GM19463 (cell line): ENCODE measurements at regions not wholly inside any gene's neighbourhood (a gene's known extent, or its start where the extent isn't known, plus 50 kb on each side); places are given as distances from the start of the nearest gene placed in this dataset.
"Not testable (repeated sequence)": the region's sequence is repeated elsewhere in the genome, so short reads cannot be mapped to it uniquely, and the experiment has no call there.

ENCODE experiments used
- ATAC-seq: cut with Tn5 transposase; IDR thresholded peaks from one replicate; pipeline ENCODE4 v1.9.1; 2021; ENCODE audit warnings: mild to moderate bottlenecking, moderate library complexity; ENCODE audit not compliant: unreplicated experiment

GRCh38 chr2:57402096-57402495, 644.5 kb upstream of the VRK2 start:
- ATAC-seq, result no peak

DNA sequence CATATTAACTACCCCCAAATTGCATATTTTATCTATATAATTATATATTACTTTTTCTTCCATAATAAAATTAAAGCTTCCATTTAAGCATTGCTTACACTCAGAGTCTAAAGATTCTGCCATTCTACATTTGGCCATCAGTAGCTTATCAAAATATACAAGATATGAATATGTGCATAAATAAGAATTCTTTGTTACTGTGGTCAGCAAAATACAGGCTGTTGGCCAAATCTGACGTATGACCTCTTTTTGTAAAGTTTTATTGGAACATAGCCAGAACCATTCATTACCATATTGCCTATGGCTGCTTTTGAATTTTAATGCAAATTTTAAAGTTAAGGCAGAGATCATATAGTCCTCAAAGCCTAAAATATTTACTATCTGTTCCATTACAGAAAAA, 643.9 kb upstream of the VRK2 start:
- ATAC-seq, result no peak

- ATAC-seq, result no peak
These were observed 638.8 kb upstream of the VRK2 start for GRCh38 chr2:57407772-57408201.

DNA sequence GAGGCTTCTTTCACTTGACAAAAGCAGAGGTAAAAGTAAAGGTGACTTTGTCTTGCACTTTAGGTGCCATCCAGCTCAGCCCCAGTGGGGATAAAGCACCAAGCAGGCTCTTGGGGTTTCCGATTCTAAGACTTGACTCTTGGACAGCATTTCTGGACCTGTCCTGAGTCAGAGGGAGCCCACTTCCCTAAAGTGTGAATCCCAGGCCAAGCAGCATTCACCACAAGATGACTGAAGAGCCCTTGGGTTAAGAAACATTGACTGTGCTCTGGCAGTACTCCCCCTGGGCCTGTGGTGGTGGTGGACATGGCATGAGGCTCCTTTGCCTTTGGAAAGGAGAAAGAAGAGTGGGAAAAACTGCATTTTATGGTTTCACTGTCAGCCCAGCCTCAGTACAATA, 638.0 kb upstream of the VRK2 start:
- no peak for ATAC-seq

GRCh38 chr2:57417007-57417406, 629.6 kb upstream of the VRK2 start:
- ATAC-seq, result no peak

DNA sequence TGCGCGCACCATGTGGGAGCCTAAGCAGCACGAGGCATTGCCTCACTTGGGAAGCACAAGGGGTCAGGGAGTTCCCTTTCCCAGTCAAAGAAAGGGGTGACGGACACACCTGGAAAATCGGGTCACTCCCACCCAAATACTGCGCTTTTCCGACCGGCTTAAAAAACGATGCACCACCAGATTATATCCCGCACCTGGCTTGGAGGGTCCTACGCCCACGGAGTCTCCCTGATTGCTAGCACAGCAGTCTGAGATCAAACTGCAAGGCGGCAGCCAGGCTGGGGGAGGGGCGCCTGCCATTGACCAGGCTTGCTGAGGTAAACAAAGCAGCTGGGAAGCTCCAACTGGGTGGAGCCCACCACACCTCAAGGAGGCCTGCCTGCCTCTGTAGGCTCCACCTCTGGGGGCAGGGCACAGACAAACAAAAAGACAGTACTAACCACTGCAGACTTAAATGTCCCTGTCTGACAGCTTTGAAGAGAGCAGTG, 627.7 kb upstream of the VRK2 start:
- not testable (repeated sequence) for ATAC-seq

DNA sequence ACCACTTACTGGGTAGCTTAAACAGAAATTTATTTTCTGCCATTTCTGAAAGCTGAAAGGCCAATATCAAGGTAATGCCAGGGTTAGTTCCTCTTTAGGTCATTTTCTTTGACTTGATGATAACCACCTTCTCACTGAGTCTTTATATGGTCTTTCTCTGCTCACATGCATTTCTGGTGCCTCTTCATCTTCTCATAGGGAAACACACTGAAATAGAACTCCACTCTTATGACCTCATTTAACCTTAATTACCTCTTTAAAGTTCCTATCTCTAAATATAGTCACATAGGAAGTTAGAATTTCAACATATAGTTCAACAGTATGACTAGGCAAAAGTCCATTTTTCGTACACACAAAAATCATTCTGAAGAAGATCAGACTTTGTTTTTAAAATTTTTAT, 616.8 kb upstream of the VRK2 start:
- no peak for ATAC-seq

GRCh38 chr2:57432528-57432927, 614.1 kb upstream of the VRK2 start:
- no peak for ATAC-seq

DNA sequence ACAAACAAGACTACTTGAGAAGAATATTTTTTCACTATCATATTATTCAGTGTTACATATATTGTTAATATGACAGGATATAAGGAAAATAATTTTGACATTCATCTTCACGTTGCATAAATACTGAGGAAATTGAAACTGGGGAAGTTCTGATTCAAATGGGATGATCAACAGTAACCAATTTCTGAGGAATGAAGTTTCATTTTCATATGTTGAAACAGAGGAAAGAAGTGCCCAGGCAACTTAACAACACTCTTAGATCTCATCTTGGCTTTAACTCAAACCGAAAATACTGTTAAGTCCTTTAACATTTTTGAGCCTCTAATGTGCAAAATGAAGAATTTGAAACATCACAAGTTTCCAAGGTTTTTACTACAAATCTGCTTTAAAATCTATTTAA, 612.2 kb upstream of the VRK2 start:
- ATAC-seq, result no peak

DNA sequence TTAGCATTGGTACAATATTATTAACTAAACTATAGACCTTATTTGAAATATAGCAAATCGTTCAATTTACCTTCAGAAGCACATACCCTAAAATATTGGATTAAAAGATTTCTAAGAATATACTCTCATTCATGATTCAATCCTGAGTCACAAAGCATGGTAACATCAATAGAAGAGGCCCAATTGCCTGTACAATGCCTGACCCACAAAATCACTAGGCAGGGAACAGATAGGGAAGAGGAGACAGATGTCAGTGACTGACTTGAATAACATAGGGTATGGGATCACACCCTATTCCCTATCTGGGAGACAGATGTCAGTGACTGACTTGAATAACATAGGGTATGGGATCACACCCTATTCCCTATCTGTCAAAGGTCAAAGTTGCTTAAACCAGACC, 611.6 kb upstream of the VRK2 start:
- ATAC-seq, result no peak

GRCh38 chr2:57437077-57437476, 609.5 kb upstream of the VRK2 start:
- no peak for ATAC-seq

DNA sequence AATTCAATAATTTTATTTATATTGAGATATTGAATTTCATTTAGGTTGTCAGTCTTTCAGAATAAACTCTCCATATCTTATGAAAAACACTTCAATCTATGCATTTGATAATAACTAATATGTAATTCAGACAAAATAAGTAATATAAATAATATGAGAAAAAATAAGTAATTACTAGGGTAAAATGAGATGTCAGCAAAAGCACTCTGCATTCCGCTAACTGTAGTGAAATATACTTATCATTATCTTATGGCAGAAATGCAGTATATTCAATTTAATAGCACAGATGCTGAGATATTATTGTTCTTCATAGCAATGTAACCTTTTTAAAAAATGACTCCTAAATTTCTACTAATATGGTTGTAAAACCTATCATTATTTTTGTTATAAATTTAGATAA, 606.2 kb upstream of the VRK2 start:
- ATAC-seq, result no peak

- ATAC-seq, result no peak
These were observed 603.5 kb upstream of the VRK2 start for GRCh38 chr2:57443086-57443485.

DNA sequence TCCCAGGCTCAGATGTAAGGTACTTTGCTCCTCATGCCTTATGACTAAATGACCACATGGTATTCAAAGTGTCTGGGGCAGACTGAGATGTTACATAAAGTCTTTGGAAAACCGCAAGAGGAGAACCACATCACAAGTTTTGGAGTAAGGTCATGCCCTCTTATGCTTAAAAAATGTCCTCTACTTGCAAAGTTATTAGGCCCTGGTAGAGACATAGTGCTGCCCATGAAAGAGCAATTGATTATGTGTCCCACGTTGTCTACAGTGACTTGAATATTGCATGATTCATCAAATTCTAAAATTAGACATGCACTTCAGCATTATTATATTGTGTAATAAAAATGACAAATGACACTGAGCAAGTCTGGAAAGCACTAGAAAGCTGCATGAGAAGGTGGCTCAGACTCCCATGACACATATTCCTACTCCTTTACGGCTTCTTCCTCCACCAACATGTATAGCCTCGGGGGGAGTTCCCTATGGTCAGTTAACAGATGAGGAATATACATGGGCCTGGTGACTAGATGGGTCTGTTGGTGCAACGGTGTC, 602.6 kb upstream of the VRK2 start:
- no peak for ATAC-seq

DNA sequence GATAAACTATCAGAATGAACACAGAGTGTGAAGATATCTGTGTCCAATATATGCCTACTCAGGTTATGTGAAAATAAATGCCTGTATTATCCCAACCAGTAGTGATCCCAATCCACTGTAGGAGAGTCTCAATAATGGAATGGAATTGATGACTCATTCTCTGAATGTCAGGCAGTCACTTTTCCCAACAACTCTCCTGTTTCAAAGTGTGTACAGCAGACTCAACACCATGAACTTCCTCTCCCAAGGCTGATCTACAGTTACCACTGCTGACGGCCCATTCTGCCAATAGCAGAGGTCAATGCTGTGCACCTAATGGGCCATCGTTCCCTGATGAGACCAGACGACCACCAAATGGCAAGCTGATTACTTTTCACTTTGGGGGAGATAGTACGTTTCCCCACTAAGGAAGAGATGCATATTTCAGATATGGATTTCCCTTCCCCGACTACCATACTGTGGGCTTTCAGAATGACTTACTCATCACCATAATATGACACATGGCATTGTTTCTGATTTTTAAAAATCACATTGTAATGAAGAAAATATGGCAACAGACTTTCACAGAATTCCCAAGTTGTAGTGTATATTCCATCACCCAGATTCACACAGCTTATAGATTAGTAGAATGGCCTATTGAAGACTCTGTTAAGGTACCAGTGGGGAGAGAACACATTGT, 601.7 kb upstream of the VRK2 start:
- ATAC-seq, result no peak

DNA sequence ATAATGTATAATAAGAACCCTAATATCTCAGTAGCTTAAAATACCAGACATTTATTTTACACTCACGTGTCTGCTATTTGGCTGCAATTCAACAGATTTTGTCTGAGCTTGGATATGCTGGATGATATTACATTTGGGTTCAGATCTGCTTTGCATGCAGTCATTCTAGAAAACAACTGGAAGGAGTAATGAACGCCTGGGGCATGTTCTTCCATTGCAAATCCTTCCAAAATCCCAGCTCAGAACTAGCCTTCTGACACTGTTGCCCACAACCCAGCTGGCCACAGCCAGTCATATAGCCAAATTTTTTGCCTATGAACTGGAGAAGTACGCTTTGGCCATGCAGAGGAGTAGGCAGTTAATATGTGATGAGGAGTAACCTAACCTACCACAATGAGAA, 597.8 kb upstream of the VRK2 start:
- no peak for ATAC-seq

GRCh38 chr2:57450170-57450569, 596.4 kb upstream of the VRK2 start:
- peak; percentile 94 for ATAC-seq

GRCh38 chr2:57452634-57453033, 594.0 kb upstream of the VRK2 start:
- ATAC-seq, result no peak

GRCh38 chr2:57453945-57454344, 592.7 kb upstream of the VRK2 start:
- no peak for ATAC-seq

GRCh38 chr2:57460396-57461276, 586.0 kb upstream of the VRK2 start:
- no peak for ATAC-seq

DNA sequence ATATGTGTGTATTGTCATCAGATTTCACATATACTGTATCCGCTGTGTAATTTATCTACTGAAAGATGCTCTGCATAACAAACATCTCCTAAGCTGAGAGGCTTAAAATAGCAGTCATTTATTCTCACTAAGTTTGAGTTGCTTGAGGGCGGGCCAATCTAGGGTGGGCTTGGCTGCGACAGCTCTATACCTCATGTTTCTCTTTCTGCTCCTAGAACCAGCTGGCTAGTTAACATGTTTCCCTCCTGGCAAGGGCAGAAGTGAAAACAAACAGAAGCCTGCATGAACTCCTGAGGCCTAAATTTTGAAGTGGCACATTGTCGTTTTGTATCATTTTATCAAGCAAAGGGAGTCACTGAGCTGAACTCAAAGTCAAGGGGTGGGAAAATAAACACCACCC, 585.0 kb upstream of the VRK2 start:
- no peak for ATAC-seq

DNA sequence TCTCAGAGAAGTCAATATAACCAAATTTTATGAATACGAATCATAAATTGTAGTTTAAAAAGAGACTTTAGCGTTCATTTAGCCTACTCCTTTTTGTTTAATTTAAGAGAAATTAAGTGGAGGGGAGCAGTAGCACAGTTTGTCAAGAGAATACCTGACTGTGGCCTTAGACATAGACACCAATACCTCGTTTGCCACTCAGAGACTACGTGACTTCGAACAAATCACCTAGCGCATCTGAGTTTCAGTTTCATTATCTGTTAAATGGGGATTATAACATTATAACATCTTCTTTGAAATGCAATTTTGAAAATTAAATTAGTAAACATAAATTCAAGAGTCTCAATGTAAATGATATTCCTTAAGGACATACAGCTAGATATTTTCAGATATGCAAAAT, 581.5 kb upstream of the VRK2 start:
- no peak for ATAC-seq
